ENCODE measurements at regions not wholly inside any gene's neighbourhood (a gene's known extent, or its start where the extent isn't known, plus 50 kb on each side); places are given as distances from the start of the nearest gene placed in this dataset.

DNA sequence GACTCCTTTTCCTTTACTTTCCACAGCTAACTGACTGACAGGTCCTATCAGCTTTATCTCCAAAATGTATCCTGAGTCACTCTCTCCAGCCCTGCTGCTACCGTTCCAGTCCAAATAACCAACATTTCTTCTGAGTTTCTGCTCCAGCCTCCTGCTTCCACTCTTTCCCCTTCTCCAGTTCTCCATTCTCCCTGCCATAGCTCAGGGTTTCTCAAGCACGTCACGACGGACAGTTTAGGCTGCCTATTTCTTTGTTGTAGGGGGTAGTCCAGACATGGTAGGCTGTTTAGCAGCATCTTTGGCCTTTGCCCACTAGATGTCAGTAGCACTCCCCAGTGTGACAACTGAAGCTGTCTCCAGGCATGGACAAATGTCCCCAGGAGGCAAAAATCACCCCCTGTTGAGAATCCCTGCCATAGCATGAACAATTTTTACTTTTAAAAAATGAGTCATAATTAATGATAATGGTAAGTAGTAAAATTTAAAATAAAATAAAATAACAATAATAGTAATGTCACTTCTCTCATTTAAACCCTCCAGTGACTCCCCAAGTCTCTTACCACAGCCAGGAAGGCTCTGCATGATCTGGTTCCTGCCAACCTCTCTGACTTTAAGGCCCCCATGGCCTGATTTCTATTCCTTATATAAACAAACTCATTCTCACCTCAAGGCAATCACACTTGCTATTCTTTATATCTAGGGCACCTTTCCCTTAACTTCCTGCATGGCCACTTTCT, 105.4 kb upstream of the FER start:
- TF ChIP-seq, protein P1, sequence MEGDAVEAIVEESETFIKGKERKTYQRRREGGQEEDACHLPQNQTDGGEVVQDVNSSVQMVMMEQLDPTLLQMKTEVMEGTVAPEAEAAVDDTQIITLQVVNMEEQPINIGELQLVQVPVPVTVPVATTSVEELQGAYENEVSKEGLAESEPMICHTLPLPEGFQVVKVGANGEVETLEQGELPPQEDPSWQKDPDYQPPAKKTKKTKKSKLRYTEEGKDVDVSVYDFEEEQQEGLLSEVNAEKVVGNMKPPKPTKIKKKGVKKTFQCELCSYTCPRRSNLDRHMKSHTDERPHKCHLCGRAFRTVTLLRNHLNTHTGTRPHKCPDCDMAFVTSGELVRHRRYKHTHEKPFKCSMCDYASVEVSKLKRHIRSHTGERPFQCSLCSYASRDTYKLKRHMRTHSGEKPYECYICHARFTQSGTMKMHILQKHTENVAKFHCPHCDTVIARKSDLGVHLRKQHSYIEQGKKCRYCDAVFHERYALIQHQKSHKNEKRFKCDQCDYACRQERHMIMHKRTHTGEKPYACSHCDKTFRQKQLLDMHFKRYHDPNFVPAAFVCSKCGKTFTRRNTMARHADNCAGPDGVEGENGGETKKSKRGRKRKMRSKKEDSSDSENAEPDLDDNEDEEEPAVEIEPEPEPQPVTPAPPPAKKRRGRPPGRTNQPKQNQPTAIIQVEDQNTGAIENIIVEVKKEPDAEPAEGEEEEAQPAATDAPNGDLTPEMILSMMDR (IDR thresholded peaks at IDR 0.05), result peak; percentile 65
- no peaks in the 10 kb centered on the region for H3K36me3 ChIP-seq (ENCODE audit: low read depth)
- intact Hi-C loops (cut with DNase I, micrococcal nuclease), result no loop called here
- ATAC-seq (peak; percentile 89), DNase-seq (peak in 2 of 3 donors; percentile 26 to 67)
- no peaks in the 10 kb centered on the region for H3K4me1 ChIP-seq (ENCODE audit: low read depth)
- peaks cover 3% of the 10 kb centered on the region for H3K9me3 ChIP-seq
- H3K4me3 ChIP-seq, result no peak overlapping the region

DNA sequence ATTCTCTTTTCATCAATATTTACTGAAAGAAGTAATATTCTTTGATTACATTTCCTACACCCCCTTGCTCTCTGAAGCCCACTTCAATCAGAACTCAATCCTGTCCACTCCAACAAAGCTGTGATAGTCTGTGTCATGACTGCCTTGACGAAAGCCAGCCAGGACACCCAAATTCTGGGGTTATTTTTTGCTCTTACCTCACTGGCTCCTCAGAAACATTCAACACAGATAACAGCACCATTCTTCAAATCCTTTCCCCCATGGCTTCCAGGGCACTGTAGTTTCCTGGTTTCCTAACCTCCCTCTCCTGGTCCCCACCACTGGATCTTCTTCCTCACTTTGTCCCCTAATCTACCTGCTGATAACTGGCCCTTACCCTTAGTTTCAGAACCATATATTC, 106.1 kb upstream of the FER start:
- DNase-seq (no peak), ATAC-seq (no peak)
- H3K9me3 ChIP-seq, result no peaks in the 10 kb centered on the region
- no peaks in the 10 kb centered on the region for H3K4me1 ChIP-seq (ENCODE audit: low read depth)
- TF ChIP-seq, protein P1 (IDR thresholded peaks at IDR 0.05), result no peak
- H3K36me3 ChIP-seq (ENCODE audit: low read depth), result no peaks in the 10 kb centered on the region
- intact Hi-C loops (cut with DNase I, micrococcal nuclease), result no loop called here
- H3K4me3 ChIP-seq, result no peak overlapping the region

DNA sequence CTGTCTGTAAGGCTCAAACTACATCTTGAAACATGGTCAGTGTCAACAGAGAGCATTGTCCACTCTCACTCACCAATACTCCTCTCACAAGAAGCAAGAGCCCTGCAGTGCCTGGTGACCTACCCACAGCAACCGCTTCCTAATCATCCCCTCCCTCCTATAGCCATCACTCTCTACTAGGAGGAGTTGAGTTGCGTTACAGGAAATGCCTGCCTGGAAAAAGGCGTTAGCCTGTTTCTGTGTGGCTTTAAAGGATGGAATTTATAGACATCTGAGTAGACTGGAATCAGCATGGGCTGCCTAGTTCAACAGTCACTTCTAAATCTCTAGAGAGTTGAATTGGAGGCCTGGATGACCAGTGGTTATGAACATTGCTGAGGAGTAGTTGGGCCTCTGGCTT, 108.3 kb upstream of the FER start:
- H3K36me3 ChIP-seq (ENCODE audit: low read depth), result no peaks in the 10 kb centered on the region
- H3K4me1 ChIP-seq (ENCODE audit: low read depth), result no peaks in the 10 kb centered on the region
- DNase-seq (no peak), ATAC-seq (no peak)
- H3K4me3 ChIP-seq, result no peak overlapping the region
- intact Hi-C loops (cut with DNase I, micrococcal nuclease), result no loop called here
- no peaks in the 10 kb centered on the region for H3K9me3 ChIP-seq
- TF ChIP-seq, protein P1 (IDR thresholded peaks at IDR 0.05), result no peak

DNA sequence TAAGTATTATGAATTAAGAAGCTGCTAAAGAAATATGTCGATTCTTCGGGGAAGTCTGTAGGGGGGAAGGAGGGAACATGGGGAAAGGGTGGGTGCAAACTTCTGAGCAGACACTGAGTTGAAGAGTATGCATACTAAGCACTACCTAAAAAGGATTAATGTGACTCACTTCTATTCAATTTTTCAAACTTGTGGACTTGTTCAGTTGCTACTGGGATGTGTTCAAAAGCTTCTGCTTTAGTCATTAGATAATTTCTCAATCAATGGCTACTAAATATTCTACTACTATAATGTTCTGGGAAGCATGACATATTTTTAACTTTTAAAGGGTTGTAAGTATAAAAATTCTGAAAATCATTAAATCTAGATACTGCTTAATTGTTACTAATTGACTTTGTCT, 109.7 kb upstream of the FER start:
- intact Hi-C loops (cut with DNase I, micrococcal nuclease), result no loop called here
- H3K36me3 ChIP-seq (ENCODE audit: low read depth), result no peaks in the 10 kb centered on the region
- DNase-seq, result no peak
- TF ChIP-seq, protein P1 (IDR thresholded peaks at IDR 0.05), result no peak
- no peaks in the 10 kb centered on the region for H3K4me1 ChIP-seq (ENCODE audit: low read depth)
- H3K4me3 ChIP-seq, result no peak overlapping the region
- no peak for ATAC-seq
- H3K9me3 ChIP-seq, result no peaks in the 10 kb centered on the region

GRCh38 chr5:108637134-108637533, 110.6 kb upstream of the FER start:
- intact Hi-C loops (cut with DNase I, micrococcal nuclease), result no loop called here
- ATAC-seq (no peak), DNase-seq (no peak)
- H3K4me1 ChIP-seq (ENCODE audit: low read depth), result no peaks in the 10 kb centered on the region
- no peaks in the 10 kb centered on the region for H3K36me3 ChIP-seq (ENCODE audit: low read depth)
- H3K4me3 ChIP-seq, result no peak overlapping the region
- TF ChIP-seq, protein P1 (IDR thresholded peaks at IDR 0.05), result no peak
- H3K9me3 ChIP-seq, result no peaks in the 10 kb centered on the region

Measured in mucosa of descending colon (tissue), 3 donors.